ENCODE measurements at regions not wholly inside any gene's neighbourhood (a gene's known extent, or its start where the extent isn't known, plus 50 kb on each side); places are given as distances from the start of the nearest gene placed in this dataset.

DNA sequence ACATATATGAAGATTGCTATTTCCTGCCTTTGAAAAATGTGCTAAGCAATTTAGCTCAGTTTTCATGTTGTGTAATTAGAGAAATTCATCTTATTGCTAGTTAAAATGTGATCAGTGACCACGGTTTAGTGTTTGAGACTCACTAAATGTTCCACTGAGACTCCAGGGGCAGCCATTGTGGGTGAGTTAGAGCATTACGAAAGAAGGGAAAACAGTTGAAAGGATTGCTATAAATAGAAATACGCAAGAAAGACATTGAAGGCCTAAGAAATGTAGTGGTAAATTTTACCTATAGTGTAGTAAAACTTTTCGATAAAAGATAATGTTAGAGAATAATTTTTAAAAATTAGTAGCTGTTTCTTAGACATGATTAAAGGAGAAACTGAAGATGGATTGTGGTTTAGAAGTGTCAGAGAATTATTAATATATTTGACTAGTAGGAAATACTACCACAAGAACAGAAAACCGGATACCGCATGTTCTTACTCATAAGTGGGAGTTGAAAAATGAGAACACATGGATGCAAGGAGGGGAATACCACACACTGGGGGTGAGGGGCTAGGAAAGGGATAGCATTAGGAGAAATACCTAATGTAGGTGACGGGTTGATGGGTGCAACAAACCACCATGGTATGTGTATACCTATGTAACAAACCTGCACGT lies 394.5 kb downstream of the SEMA3D start:
- TF ChIP-seq, protein P1, sequence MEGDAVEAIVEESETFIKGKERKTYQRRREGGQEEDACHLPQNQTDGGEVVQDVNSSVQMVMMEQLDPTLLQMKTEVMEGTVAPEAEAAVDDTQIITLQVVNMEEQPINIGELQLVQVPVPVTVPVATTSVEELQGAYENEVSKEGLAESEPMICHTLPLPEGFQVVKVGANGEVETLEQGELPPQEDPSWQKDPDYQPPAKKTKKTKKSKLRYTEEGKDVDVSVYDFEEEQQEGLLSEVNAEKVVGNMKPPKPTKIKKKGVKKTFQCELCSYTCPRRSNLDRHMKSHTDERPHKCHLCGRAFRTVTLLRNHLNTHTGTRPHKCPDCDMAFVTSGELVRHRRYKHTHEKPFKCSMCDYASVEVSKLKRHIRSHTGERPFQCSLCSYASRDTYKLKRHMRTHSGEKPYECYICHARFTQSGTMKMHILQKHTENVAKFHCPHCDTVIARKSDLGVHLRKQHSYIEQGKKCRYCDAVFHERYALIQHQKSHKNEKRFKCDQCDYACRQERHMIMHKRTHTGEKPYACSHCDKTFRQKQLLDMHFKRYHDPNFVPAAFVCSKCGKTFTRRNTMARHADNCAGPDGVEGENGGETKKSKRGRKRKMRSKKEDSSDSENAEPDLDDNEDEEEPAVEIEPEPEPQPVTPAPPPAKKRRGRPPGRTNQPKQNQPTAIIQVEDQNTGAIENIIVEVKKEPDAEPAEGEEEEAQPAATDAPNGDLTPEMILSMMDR (IDR thresholded peaks at IDR 0.05 in 2 of 3, conservative IDR thresholded peaks at IDR 0.05 in 1 of 3; ENCODE audit: borderline replicate concordance in 1 of 3, insufficient read depth in 1 of 3, low read depth in 2 of 3, low read length in 2 of 3), result no peak
- no peak for TF ChIP-seq POLR2A (IDR thresholded peaks at IDR 0.05; ENCODE audit: borderline replicate concordance, extremely low read depth, insufficient read depth, insufficient read length)

Data from HCT116 (cell line).